ENCODE measurements at regions not wholly inside any gene's neighbourhood (a gene's known extent, or its start where the extent isn't known, plus 50 kb on each side); places are given as distances from the start of the nearest gene placed in this dataset.

GRCh38 chr16:51419768-51420167 lies 268.7 kb upstream of the SALL1 start:
- intact Hi-C loops (cut with micrococcal nuclease; ENCODE audit: unreplicated experiment): no loop called here
- no peaks in the 10 kb centered on the region for H3K9me3 ChIP-seq (ENCODE audit: low read length)
- no TSS peak for BruUV-seq (replicated peaks)
- H4K20me1 ChIP-seq (ENCODE audit: insufficient read depth, low read length): no peaks in the 10 kb centered on the region
- ChIA-PET CTCF (ENCODE audit: unreplicated experiment) (no interaction called here), POLR2A (no interaction called here)
- H3K4me3 ChIP-seq (ENCODE audit: low read depth, low read length, poor library complexity, severe bottlenecking): no peak overlapping the region
- no peaks in the 10 kb centered on the region for H3K36me3 ChIP-seq (ENCODE audit: insufficient read depth, low read length)
- no peaks in the 10 kb centered on the region for H3K9me2 ChIP-seq (ENCODE audit: insufficient read depth, low read length)
- DNase-seq (ENCODE audit: low spot score): no peak
- no peak overlapping the region for H2AFZ ChIP-seq (ENCODE audit: low read length)
- H3K27ac ChIP-seq (ENCODE audit: low read depth, low read length, poor library complexity, severe bottlenecking): no peak overlapping the region
- H3K4me1 ChIP-seq (ENCODE audit: insufficient read depth, low read length, poor library complexity, severe bottlenecking): no peaks in the 10 kb centered on the region
- H3K79me2 ChIP-seq (ENCODE audit: insufficient read depth, low read depth, low read length): no peaks in the 10 kb centered on the region
- TF ChIP-seq CTCF (conservative IDR thresholded peaks at IDR 0.05; ENCODE audit: low read length) (no peak), EZH2phosphoT487 (IDR thresholded peaks at IDR 0.05; ENCODE audit: borderline replicate concordance, low read depth, low read length) (no peak)
- no peak overlapping the region for H3K4me2 ChIP-seq (ENCODE audit: low read length)

GRCh38 chr16:51418258-51418657 lies 267.2 kb upstream of the SALL1 start:
- no peak for TF ChIP-seq EZH2phosphoT487 (IDR thresholded peaks at IDR 0.05; ENCODE audit: borderline replicate concordance, low read depth, low read length)
- no peak for TF ChIP-seq CTCF (conservative IDR thresholded peaks at IDR 0.05; ENCODE audit: low read length)
- Histone ChIP-seq H2AFZ (ENCODE audit: low read length) (no peak overlapping the region), H3K9me2 (ENCODE audit: insufficient read depth, low read length) (no peaks in the 10 kb centered on the region), H3K4me1 (ENCODE audit: insufficient read depth, low read length, poor library complexity, severe bottlenecking) (no peaks in the 10 kb centered on the region), H3K79me2 (ENCODE audit: insufficient read depth, low read depth, low read length) (no peaks in the 10 kb centered on the region), H3K36me3 (ENCODE audit: insufficient read depth, low read length) (no peaks in the 10 kb centered on the region), H3K4me3 (ENCODE audit: low read depth, low read length, poor library complexity, severe bottlenecking) (no peak overlapping the region), H4K20me1 (ENCODE audit: insufficient read depth, low read length) (no peaks in the 10 kb centered on the region), H3K9me3 (ENCODE audit: low read length) (no peaks in the 10 kb centered on the region), H3K4me2 (ENCODE audit: low read length) (no peak overlapping the region), H3K27ac (ENCODE audit: low read depth, low read length, poor library complexity, severe bottlenecking) (no peak overlapping the region)
- DNase-seq (ENCODE audit: low spot score): no peak
- BruUV-seq (replicated peaks): no TSS peak
- CTCF ChIA-PET (ENCODE audit: unreplicated experiment): no interaction called here
- POLR2A ChIA-PET: interaction anchor here (0.5 to 0.6 kb wide), 3 partner anchors 23 to 343 kb away, joined by 3 to 5 read pairs (median 3); no protein-coding TSS in a partner anchor
- intact Hi-C loops (cut with micrococcal nuclease; ENCODE audit: unreplicated experiment): no loop called here

- no peak overlapping the region for H2AFZ ChIP-seq (ENCODE audit: low read length)
- POLR2A ChIA-PET: no interaction called here
These were observed 265.9 kb upstream of the SALL1 start for GRCh38 chr16:51416926-51417325.

More at GRCh38 chr16:51416926-51417325, 265.9 kb upstream of the SALL1 start:
- no peak overlapping the region for H3K4me2 ChIP-seq (ENCODE audit: low read length)
- H3K36me3 ChIP-seq (ENCODE audit: insufficient read depth, low read length): no peaks in the 10 kb centered on the region
- TF ChIP-seq EZH2phosphoT487 (IDR thresholded peaks at IDR 0.05; ENCODE audit: borderline replicate concordance, low read depth, low read length) (no peak), CTCF (conservative IDR thresholded peaks at IDR 0.05; ENCODE audit: low read length) (no peak)
- no TSS peak for BruUV-seq (replicated peaks)
- H3K9me3 ChIP-seq (ENCODE audit: low read length): no peaks in the 10 kb centered on the region
- intact Hi-C loops (cut with micrococcal nuclease; ENCODE audit: unreplicated experiment): no loop called here
- no peak overlapping the region for H3K4me3 ChIP-seq (ENCODE audit: low read depth, low read length, poor library complexity, severe bottlenecking)
- no peak overlapping the region for H3K27ac ChIP-seq (ENCODE audit: low read depth, low read length, poor library complexity, severe bottlenecking)
- no peaks in the 10 kb centered on the region for H3K79me2 ChIP-seq (ENCODE audit: insufficient read depth, low read depth, low read length)
- H3K9me2 ChIP-seq (ENCODE audit: insufficient read depth, low read length): no peaks in the 10 kb centered on the region
- no peak for DNase-seq (ENCODE audit: low spot score)
- no peaks in the 10 kb centered on the region for H3K4me1 ChIP-seq (ENCODE audit: insufficient read depth, low read length, poor library complexity, severe bottlenecking)
- CTCF ChIA-PET (ENCODE audit: unreplicated experiment): no interaction called here
- no peaks in the 10 kb centered on the region for H4K20me1 ChIP-seq (ENCODE audit: insufficient read depth, low read length)

Data from OCI-LY7 (cell line).